Body of pancreas (tissue), 4 donors: ENCODE measurements at regions not wholly inside any gene's neighbourhood (a gene's known extent, or its start where the extent isn't known, plus 50 kb on each side); places are given as distances from the start of the nearest gene placed in this dataset.

Experiments
- CTCF ChIP-seq, 7 experiments: fragments of 450-650 bp in 4 of 7; fragments of 200-600 bp in 3 of 7; sonication (generic) in 3 of 7; IDR thresholded peaks; one replicate each; pipeline ENCODE4 v1.5.1; 2016 to 2019; ENCODE audit warnings: antibody characterized with exemption in 7 of 7
- POLR2A ChIP-seq, 3 donors: fragments of 450-650 bp; IDR thresholded peaks; one replicate each; pipeline ENCODE4 v1.6.1; 2016; ENCODE audit warnings: antibody characterized with exemption in 3 of 3, mild to moderate bottlenecking in 2 of 3

- no peak for TF ChIP-seq CTCF (IDR thresholded peaks at IDR 0.05)
- no peak for TF ChIP-seq POLR2A (IDR thresholded peaks at IDR 0.05)
Measured at GRCh38 chr7:68744036-68744435, 854.2 kb upstream of the AUTS2 start.
